HCT116 (cell line): ENCODE measurements at regions not wholly inside any gene's neighbourhood (a gene's known extent, or its start where the extent isn't known, plus 50 kb on each side); places are given as distances from the start of the nearest gene placed in this dataset.

Experiments used
- TF ChIP-seq, protein P1 (sequence below): IDR thresholded peaks from 2 replicates; pipeline ENCODE4 v1.6.1; 2012
- TF ChIP-seq, protein P2 (sequence below), 3 experiments: fragments of 200-600 bp in 1 of 3; sonication (generic) in 1 of 3; IDR thresholded peaks in 2 of 3; conservative IDR thresholded peaks in 1 of 3; 2 replicates each; pipeline ENCODE4 v1.5.1; 2012 to 2017; ENCODE audit warnings: low read depth in 2 of 3, low read length in 2 of 3, antibody characterized with exemption in 1 of 3, borderline replicate concordance in 1 of 3, control low read depth in 1 of 3, mild to moderate bottlenecking in 1 of 3, mixed read lengths in 1 of 3, mixed run types in 1 of 3, moderate library complexity in 1 of 3; ENCODE audit not compliant: insufficient read depth in 1 of 3

DNA sequence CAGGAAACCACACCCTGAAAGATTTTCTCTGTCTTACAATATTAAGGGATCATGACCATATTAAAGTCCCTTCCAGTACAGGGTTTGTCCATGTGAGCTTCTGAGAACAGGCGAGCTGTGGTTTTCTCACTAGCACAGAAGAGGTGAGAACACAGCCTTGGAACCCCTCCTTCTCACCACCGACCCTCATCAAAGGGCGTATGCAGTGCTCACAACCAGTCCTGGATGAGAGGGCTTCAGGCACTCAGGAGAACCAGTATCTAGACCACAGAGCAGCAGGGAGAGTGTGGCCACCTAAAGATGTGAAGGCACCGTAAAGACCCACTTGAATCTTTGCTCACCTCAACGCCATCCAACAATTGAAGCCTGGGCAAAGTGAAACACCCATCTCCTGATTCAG, 397.0 kb downstream of the ETS1 start:
- TF ChIP-seq, protein P1, sequence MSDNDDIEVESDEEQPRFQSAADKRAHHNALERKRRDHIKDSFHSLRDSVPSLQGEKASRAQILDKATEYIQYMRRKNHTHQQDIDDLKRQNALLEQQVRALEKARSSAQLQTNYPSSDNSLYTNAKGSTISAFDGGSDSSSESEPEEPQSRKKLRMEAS, result no peak
- TF ChIP-seq, protein P2, sequence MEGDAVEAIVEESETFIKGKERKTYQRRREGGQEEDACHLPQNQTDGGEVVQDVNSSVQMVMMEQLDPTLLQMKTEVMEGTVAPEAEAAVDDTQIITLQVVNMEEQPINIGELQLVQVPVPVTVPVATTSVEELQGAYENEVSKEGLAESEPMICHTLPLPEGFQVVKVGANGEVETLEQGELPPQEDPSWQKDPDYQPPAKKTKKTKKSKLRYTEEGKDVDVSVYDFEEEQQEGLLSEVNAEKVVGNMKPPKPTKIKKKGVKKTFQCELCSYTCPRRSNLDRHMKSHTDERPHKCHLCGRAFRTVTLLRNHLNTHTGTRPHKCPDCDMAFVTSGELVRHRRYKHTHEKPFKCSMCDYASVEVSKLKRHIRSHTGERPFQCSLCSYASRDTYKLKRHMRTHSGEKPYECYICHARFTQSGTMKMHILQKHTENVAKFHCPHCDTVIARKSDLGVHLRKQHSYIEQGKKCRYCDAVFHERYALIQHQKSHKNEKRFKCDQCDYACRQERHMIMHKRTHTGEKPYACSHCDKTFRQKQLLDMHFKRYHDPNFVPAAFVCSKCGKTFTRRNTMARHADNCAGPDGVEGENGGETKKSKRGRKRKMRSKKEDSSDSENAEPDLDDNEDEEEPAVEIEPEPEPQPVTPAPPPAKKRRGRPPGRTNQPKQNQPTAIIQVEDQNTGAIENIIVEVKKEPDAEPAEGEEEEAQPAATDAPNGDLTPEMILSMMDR (IDR thresholded peaks at IDR 0.05 in 2 of 3, conservative IDR thresholded peaks at IDR 0.05 in 1 of 3; ENCODE audit: borderline replicate concordance in 1 of 3, insufficient read depth in 1 of 3, low read depth in 2 of 3, low read length in 2 of 3), result no peak
